A172 (cell line): ENCODE measurements at regions not wholly inside any gene's neighbourhood (a gene's known extent, or its start where the extent isn't known, plus 50 kb on each side); places are given as distances from the start of the nearest gene placed in this dataset.
"Not testable (repeated sequence)": the region's sequence is repeated elsewhere in the genome, so short reads cannot be mapped to it uniquely, and the experiment has no call there.

Source experiments
- DNase-seq: peaks from one replicate; pipeline ENCODE4 v3.0.0-alpha.2; 2015; ENCODE audit warnings: low spot score

- no peak for DNase-seq
Observed at GRCh38 chr14:56422221-56422620, 157.4 kb upstream of the TMEM260 start.

- peak; percentile 8 for DNase-seq
Observed at GRCh38 chr14:56422703-56423213, 156.8 kb upstream of the TMEM260 start.

- no peak for DNase-seq
Observed at GRCh38 chr14:56423544-56423943, 156.1 kb upstream of the TMEM260 start.

GRCh38 chr14:56431013-56431412, 148.6 kb upstream of the TMEM260 start:
- no peak for DNase-seq

GRCh38 chr14:56449670-56450213, 129.9 kb upstream of the TMEM260 start:
- DNase-seq, result no peak

- DNase-seq, result no peak
Observed at GRCh38 chr14:56452940-56453339, 126.7 kb upstream of the TMEM260 start.

GRCh38 chr14:56454680-56455079, 124.9 kb upstream of the TMEM260 start:
- DNase-seq, result not testable (repeated sequence)

GRCh38 chr14:56460469-56460868, 119.1 kb upstream of the TMEM260 start:
- no peak for DNase-seq

GRCh38 chr14:56461276-56462275, 118.0 kb upstream of the TMEM260 start:
- DNase-seq, result no peak

GRCh38 chr14:56463271-56463890, 116.2 kb upstream of the TMEM260 start:
- no peak for DNase-seq

GRCh38 chr14:56471056-56471455, 108.5 kb upstream of the TMEM260 start:
- no peak for DNase-seq

GRCh38 chr14:56474419-56475022, 105.1 kb upstream of the TMEM260 start:
- peak; percentile 3 for DNase-seq

GRCh38 chr14:56482310-56482911, 97.2 kb upstream of the TMEM260 start:
- DNase-seq, result no peak

- peak; percentile 0 for DNase-seq
Observed at GRCh38 chr14:56487090-56487667, 92.4 kb upstream of the TMEM260 start.

GRCh38 chr14:56487761-56488160, 91.8 kb upstream of the TMEM260 start:
- no peak for DNase-seq

- no peak for DNase-seq
Observed at GRCh38 chr14:56488306-56488705, 91.3 kb upstream of the TMEM260 start.

- DNase-seq, result peak; percentile 10
Observed at GRCh38 chr14:56490379-56490778, 89.2 kb upstream of the TMEM260 start.

GRCh38 chr14:56491299-56492285, 88.0 kb upstream of the TMEM260 start:
- DNase-seq, result peak; percentile 37

- DNase-seq, result no peak
Observed at GRCh38 chr14:56494167-56494566, 85.4 kb upstream of the TMEM260 start.

- DNase-seq, result no peak
Observed at GRCh38 chr14:56498112-56498511, 81.5 kb upstream of the TMEM260 start.
